Fibroblast of lung (primary cell): ENCODE measurements at regions not wholly inside any gene's neighbourhood (a gene's known extent, or its start where the extent isn't known, plus 50 kb on each side); places are given as distances from the start of the nearest gene placed in this dataset.

ENCODE experiments used
- CTCF ChIP-seq, 2 donors: IDR thresholded peaks in 1 of 2; conservative IDR thresholded peaks in 1 of 2; 1 replicate in 1 of 2; 2 replicates in 1 of 2; pipeline ENCODE4 v1.5.1; 2011 to 2012; ENCODE audit warnings: low read length in 2 of 2, control low read depth in 1 of 2, inconsistent platforms in 1 of 2, low read depth in 1 of 2, mild to moderate bottlenecking in 1 of 2
- EZH2 ChIP-seq: IDR thresholded peaks from 2 replicates; pipeline ENCODE4 v1.5.1; 2012; ENCODE audit warnings: low read length, control low read depth, mild to moderate bottlenecking; ENCODE audit errors: missing control alignments

GRCh38 chr21:35398346-35398982 is 349.4 kb upstream of the RUNX1 start:
- TF ChIP-seq CTCF (conservative IDR thresholded peaks at IDR 0.05 in 1 of 2, IDR thresholded peaks at IDR 0.05 in 1 of 2; ENCODE audit: low read depth in 1 of 2, low read length in 2 of 2) (no peak), EZH2 (no peak)
